HEK293 (cell line): ENCODE measurements at regions not wholly inside any gene's neighbourhood (a gene's known extent, or its start where the extent isn't known, plus 50 kb on each side); places are given as distances from the start of the nearest gene placed in this dataset.

Experiments used
- CTCF ChIA-PET: fragments of 350-600 bp; formaldehyde crosslinking; extraction: SDS; loops from one replicate; lab custom pipeline; 2021; ENCODE audit warnings: antibody characterized with exemption; lab: Yijun Ruan, JAX
- POLR2A ChIA-PET: fragments of 300-600 bp; formaldehyde crosslinking; extraction: SDS; loops from one replicate; lab custom pipeline; 2020; ENCODE audit warnings: antibody characterized with exemption, inconsistent platforms; lab: Yijun Ruan, JAX
- H3K27ac ChIP-seq: fragments of 200-500 bp; sonication (Bioruptor generic); 2 replicates; pipeline ENCODE4 v1.5.1; 2014; ENCODE audit warnings: low read depth, low read length, control low read depth, inconsistent platforms; ENCODE audit errors: extremely low read depth
- H3K36me3 ChIP-seq, 2 experiments: fragments of 200-500 bp in 1 of 2; sonication (Bioruptor generic) in 1 of 2; 1 replicate in 1 of 2; 2 replicates in 1 of 2; pipeline ENCODE4 v1.5.1; 2014 to 2017; ENCODE audit warnings: inconsistent platforms in 2 of 2, low read length in 2 of 2; ENCODE audit not compliant: control insufficient read depth in 2 of 2, insufficient read depth in 1 of 2
- H3K4me1 ChIP-seq: fragments of 200-500 bp; sonication (Bioruptor generic); 2 replicates; pipeline ENCODE4 v1.5.1; 2014; ENCODE audit warnings: mild to moderate bottlenecking, low read length, inconsistent platforms; ENCODE audit not compliant: control insufficient read depth, insufficient read depth
- H3K4me3 ChIP-seq: 2 replicates; pipeline ENCODE4 v1.5.1; 2011; ENCODE audit warnings: low read depth, mild to moderate bottlenecking, control low read depth, low read length, moderate library complexity
- H3K9me3 ChIP-seq: fragments of 200-500 bp; sonication (Bioruptor generic); 2 replicates; pipeline ENCODE4 v1.5.1; 2014; ENCODE audit warnings: low read depth, low read length, inconsistent platforms; ENCODE audit not compliant: control insufficient read depth, insufficient read depth
- ATF2 ChIP-seq: fragments of 450-650 bp; formaldehyde crosslinking; IDR thresholded peaks from 2 replicates; pipeline ENCODE4 v1.5.1; 2016; ENCODE audit warnings: missing biosample characterization, missing genetic modification characterization, low read depth
- FEZF1 ChIP-seq: fragments of 450-650 bp; formaldehyde crosslinking; IDR thresholded peaks from 2 replicates; pipeline ENCODE4 v1.5.1; 2016; ENCODE audit warnings: missing biosample characterization, missing genetic modification characterization
- GLIS1 ChIP-seq: fragments of 450-650 bp; formaldehyde crosslinking; IDR thresholded peaks from 2 replicates; pipeline ENCODE4 v1.5.1; 2016; ENCODE audit warnings: missing biosample characterization, missing genetic modification characterization
- KLF10 ChIP-seq: fragments of 450-650 bp; IDR thresholded peaks from 2 replicates; pipeline ENCODE4 v1.5.1; 2018; ENCODE audit warnings: missing biosample characterization, mild to moderate bottlenecking, missing genetic modification characterization
- KLF17 ChIP-seq: fragments of 450-650 bp; formaldehyde crosslinking; IDR thresholded peaks from 2 replicates; pipeline ENCODE4 v1.5.1; 2016; ENCODE audit warnings: missing biosample characterization, missing genetic modification characterization
- KLF9 ChIP-seq: fragments of 450-650 bp; formaldehyde crosslinking; IDR thresholded peaks from 2 replicates; pipeline ENCODE4 v1.5.1; 2016; ENCODE audit warnings: missing biosample characterization, missing genetic modification characterization, low read depth
- PRDM1 ChIP-seq: fragments of 450-650 bp; formaldehyde crosslinking; IDR thresholded peaks from 2 replicates; pipeline ENCODE4; 2016; ENCODE audit warnings: missing biosample characterization, missing genetic modification characterization
- PRDM6 ChIP-seq: fragments of 450-650 bp; formaldehyde crosslinking; IDR thresholded peaks from 2 replicates; pipeline ENCODE4 v1.5.1; 2017; ENCODE audit warnings: missing biosample characterization, missing genetic modification characterization
- REST ChIP-seq: fragments of 450-650 bp; formaldehyde crosslinking; IDR thresholded peaks from 2 replicates; pipeline ENCODE4 v1.5.1; 2016; ENCODE audit warnings: missing biosample characterization, missing genetic modification characterization
- SP3 ChIP-seq: fragments of 450-650 bp; formaldehyde crosslinking; IDR thresholded peaks from 2 replicates; pipeline ENCODE4 v1.5.1; 2016; ENCODE audit warnings: missing biosample characterization, missing genetic modification characterization
- SP7 ChIP-seq: fragments of 450-650 bp; formaldehyde crosslinking; IDR thresholded peaks from 2 replicates; pipeline ENCODE4 v1.5.1; 2016; ENCODE audit warnings: missing biosample characterization, missing genetic modification characterization
- TCF7L2 ChIP-seq: IDR thresholded peaks from 2 replicates; pipeline ENCODE4 v1.6.1; 2011; ENCODE audit warnings: low read depth, mild to moderate bottlenecking, inconsistent platforms, low read length, moderate library complexity, borderline replicate concordance
- ZNF10 ChIP-seq: fragments of 450-650 bp; formaldehyde crosslinking; IDR thresholded peaks from 2 replicates; pipeline ENCODE4 v1.5.1; 2017; ENCODE audit warnings: missing biosample characterization, missing genetic modification characterization
- ZNF169 ChIP-seq: fragments of 450-650 bp; formaldehyde crosslinking; IDR thresholded peaks from 2 replicates; pipeline ENCODE4 v1.5.1; 2016; ENCODE audit warnings: missing biosample characterization, missing genetic modification characterization
- ZNF391 ChIP-seq: fragments of 450-650 bp; formaldehyde crosslinking; IDR thresholded peaks from 2 replicates; pipeline ENCODE4 v1.5.1; 2016; ENCODE audit warnings: low read depth, missing biosample characterization, missing genetic modification characterization, borderline replicate concordance
- ZNF514 ChIP-seq: fragments of 450-650 bp; formaldehyde crosslinking; IDR thresholded peaks from 2 replicates; pipeline ENCODE4 v1.5.1; 2016; ENCODE audit warnings: missing biosample characterization, missing genetic modification characterization
- ZNF560 ChIP-seq: fragments of 450-650 bp; formaldehyde crosslinking; IDR thresholded peaks from 2 replicates; pipeline ENCODE4 v1.5.1; 2017; ENCODE audit warnings: missing biosample characterization, missing genetic modification characterization, borderline replicate concordance
- ZNF600 ChIP-seq: fragments of 450-650 bp; formaldehyde crosslinking; IDR thresholded peaks from 2 replicates; pipeline ENCODE4 v1.5.1; 2016; ENCODE audit warnings: missing biosample characterization, missing genetic modification characterization
- ZNF692 ChIP-seq: fragments of 450-650 bp; formaldehyde crosslinking; IDR thresholded peaks from 2 replicates; pipeline ENCODE4 v1.5.1; 2016; ENCODE audit warnings: missing biosample characterization, missing genetic modification characterization
- ZNF701 ChIP-seq: fragments of 450-650 bp; formaldehyde crosslinking; IDR thresholded peaks from 2 replicates; pipeline ENCODE4 v1.5.1; 2016; ENCODE audit warnings: missing biosample characterization, missing genetic modification characterization
- ZNF785 ChIP-seq: fragments of 450-650 bp; formaldehyde crosslinking; IDR thresholded peaks from 2 replicates; pipeline ENCODE4 v1.5.1; 2016; ENCODE audit warnings: missing biosample characterization, missing genetic modification characterization
- ZNF843 ChIP-seq: fragments of 450-650 bp; formaldehyde crosslinking; IDR thresholded peaks from 2 replicates; pipeline ENCODE4 v1.5.1; 2016; ENCODE audit warnings: missing biosample characterization, missing genetic modification characterization
- ZSCAN23 ChIP-seq: fragments of 450-650 bp; formaldehyde crosslinking; IDR thresholded peaks from 2 replicates; pipeline ENCODE4 v1.5.1; 2016; ENCODE audit warnings: missing biosample characterization, missing genetic modification characterization
- ZSCAN30 ChIP-seq: fragments of 450-650 bp; IDR thresholded peaks from 2 replicates; pipeline ENCODE4 v1.5.1; 2018; ENCODE audit warnings: missing biosample characterization, mild to moderate bottlenecking, missing genetic modification characterization, moderate library complexity

GRCh38 chr4:110950731-110951130 lies 327.9 kb upstream of the PITX2 start (continued):
- no peak for TF ChIP-seq REST
- TF ChIP-seq ZNF560 (tag by site-specific recombination) = no peak
- no peak for TF ChIP-seq GLIS1 (tag by site-specific recombination)
- TF ChIP-seq ZNF785 (tag by site-specific recombination) = no peak
- TF ChIP-seq KLF9 (tag by site-specific recombination) = no peak

- no peak overlapping the region for H3K4me3 ChIP-seq
- no peaks in the 10 kb centered on the region for H3K36me3 ChIP-seq
- H3K9me3 ChIP-seq = no peaks in the 10 kb centered on the region
- ChIA-PET CTCF (no interaction called here), POLR2A (no interaction called here)
- H3K4me1 ChIP-seq = peaks cover 12% of the 10 kb centered on the region
- no peak overlapping the region for H3K27ac ChIP-seq
- TF ChIP-seq ATF2 = no peak
- TF ChIP-seq TCF7L2 = 0 out of 2 replicates have a peak, but pooled peaks have one; percentile 24
These were observed 330.3 kb upstream of the PITX2 start for GRCh38 chr4:110953191-110953590.

GRCh38 chr4:110953898-110954297 lies 331.0 kb upstream of the PITX2 start:
- ChIA-PET POLR2A (no interaction called here), CTCF (no interaction called here)
- Histone ChIP-seq H3K4me1 (peaks cover 12% of the 10 kb centered on the region), H3K27ac (no peak overlapping the region), H3K9me3 (no peaks in the 10 kb centered on the region), H3K4me3 (no peak overlapping the region), H3K36me3 (no peaks in the 10 kb centered on the region)
- TF ChIP-seq KLF10 (tag by site-specific recombination) (no peak), ZSCAN30 (tag by site-specific recombination) (peak; percentile 62; the same call in 1 of the 2 replicates), ZNF600 (tag by site-specific recombination) (no peak), ZNF10 (tag by site-specific recombination) (no peak), ZNF843 (tag by site-specific recombination) (peak; percentile 59; the same call in 1 of the 2 replicates), ATF2 (no peak), SP3 (tag by site-specific recombination) (no peak), ZNF391 (no peak), ZNF514 (tag by site-specific recombination) (no peak), ZNF692 (tag by site-specific recombination) (0 out of 2 replicates have a peak, but pooled peaks have one; percentile 12), FEZF1 (peak; percentile 30; the same call in 1 of the 2 replicates), ZNF169 (tag by site-specific recombination) (no peak), ZSCAN23 (no peak), KLF17 (tag by site-specific recombination) (no peak), PRDM6 (tag by site-specific recombination) (peak; percentile 40; the same call in 1 of the 2 replicates), PRDM1 (tag by site-specific recombination) (no peak), ZNF701 (tag by site-specific recombination) (no peak), SP7 (tag by site-specific recombination) (no peak)
